ENCODE measurements at regions not wholly inside any gene's neighbourhood (a gene's known extent, or its start where the extent isn't known, plus 50 kb on each side); places are given as distances from the start of the nearest gene placed in this dataset.

DNA sequence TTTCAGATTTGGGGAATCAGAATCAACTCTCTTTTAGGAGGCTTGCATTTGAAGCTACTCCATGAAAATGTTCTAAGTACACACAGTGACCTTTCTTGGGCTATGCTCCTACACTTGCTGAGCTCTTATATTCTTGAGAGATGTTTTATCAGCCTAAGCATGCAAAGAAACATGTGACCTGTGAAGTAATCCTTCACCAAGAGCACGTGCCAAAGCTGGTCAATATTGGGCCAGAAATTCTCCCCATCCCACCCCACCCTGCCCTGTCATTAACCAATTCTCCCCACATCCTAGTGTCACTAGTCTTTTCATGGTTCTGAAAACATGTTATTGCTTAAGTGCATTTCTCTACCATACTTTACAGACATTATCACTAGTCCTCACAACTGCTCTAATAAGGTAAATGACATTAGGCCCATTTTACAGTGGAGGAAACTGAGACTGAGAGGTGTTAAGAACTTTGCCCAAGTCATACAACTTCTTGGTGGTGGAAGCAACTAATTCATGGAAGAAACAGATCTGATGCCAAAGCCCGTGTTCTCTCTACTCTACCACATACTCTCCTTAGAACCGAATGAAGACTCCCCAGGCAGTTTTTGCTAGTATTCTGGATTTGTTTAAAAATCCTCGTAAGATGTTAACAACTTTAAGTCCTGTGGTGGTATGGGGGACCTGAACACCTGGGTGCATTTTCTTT, 200.6 kb downstream of the PTEN start:
- intact Hi-C loops (cut with micrococcal nuclease): no loop called here
- peaks cover 69% of the 10 kb centered on the region for H3K4me1 Mint-ChIP-seq
- H3K4me1 ChIP-seq (ENCODE audit: control insufficient read depth in 2 of 2, insufficient read depth in 2 of 2, low read length in 2 of 2): peaks cover 80 to 83% of the 10 kb centered on the region in 2 donors
- ChIA-PET POLR2A (no interaction called here), CTCF (interaction anchor here (3.0 kb wide), 1 partner anchor 50 kb away, joined by 13 read pairs; no protein-coding TSS in a partner anchor)
- peaks cover 0 to 14% (median 0%) of the 10 kb centered on the region in 3 donors for H3K9me3 ChIP-seq (ENCODE audit: control extremely low read depth in 1 of 3, control insufficient read depth in 2 of 3, insufficient read depth in 1 of 3, low read length in 2 of 3)
- ATAC-seq (ENCODE audit: low read depth) (no peak), DNase-seq (no peak)
- no peaks in the 10 kb centered on the region for H3K79me2 ChIP-seq (ENCODE audit: control insufficient read depth, insufficient read depth, low read length)
- H2AFZ ChIP-seq (ENCODE audit: insufficient read depth, low read depth, low read length, poor library complexity, severe bottlenecking): no peak overlapping the region
- no peaks in the 10 kb centered on the region for H3K36me3 ChIP-seq (replicated peaks in 1 of 2; ENCODE audit: control extremely low read depth in 1 of 2, control insufficient read depth in 1 of 2, extremely low read depth in 1 of 2, insufficient read depth in 2 of 2, low read length in 1 of 2)
- TF ChIP-seq, protein P1, sequence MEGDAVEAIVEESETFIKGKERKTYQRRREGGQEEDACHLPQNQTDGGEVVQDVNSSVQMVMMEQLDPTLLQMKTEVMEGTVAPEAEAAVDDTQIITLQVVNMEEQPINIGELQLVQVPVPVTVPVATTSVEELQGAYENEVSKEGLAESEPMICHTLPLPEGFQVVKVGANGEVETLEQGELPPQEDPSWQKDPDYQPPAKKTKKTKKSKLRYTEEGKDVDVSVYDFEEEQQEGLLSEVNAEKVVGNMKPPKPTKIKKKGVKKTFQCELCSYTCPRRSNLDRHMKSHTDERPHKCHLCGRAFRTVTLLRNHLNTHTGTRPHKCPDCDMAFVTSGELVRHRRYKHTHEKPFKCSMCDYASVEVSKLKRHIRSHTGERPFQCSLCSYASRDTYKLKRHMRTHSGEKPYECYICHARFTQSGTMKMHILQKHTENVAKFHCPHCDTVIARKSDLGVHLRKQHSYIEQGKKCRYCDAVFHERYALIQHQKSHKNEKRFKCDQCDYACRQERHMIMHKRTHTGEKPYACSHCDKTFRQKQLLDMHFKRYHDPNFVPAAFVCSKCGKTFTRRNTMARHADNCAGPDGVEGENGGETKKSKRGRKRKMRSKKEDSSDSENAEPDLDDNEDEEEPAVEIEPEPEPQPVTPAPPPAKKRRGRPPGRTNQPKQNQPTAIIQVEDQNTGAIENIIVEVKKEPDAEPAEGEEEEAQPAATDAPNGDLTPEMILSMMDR (IDR thresholded peaks at IDR 0.05): no peak
- H3K4me3 Mint-ChIP-seq: no peak overlapping the region
- no peaks in the 10 kb centered on the region for H3K27me3 ChIP-seq (replicated peaks in 1 of 4; ENCODE audit: control extremely low read depth in 1 of 4, control insufficient read depth in 3 of 4, insufficient read depth in 4 of 4, low read length in 3 of 4)
- H3K4me3 ChIP-seq (ENCODE audit: control extremely low read depth in 1 of 5, extremely low read depth in 1 of 5, insufficient read depth in 1 of 5, low read depth in 2 of 5, low read length in 4 of 5): no peak overlapping the region
- H3K27me3 Mint-ChIP-seq: no peaks in the 10 kb centered on the region
- H3K9me3 Mint-ChIP-seq (ENCODE audit: insufficient read depth): no peaks in the 10 kb centered on the region
- no peak overlapping the region for H3K4me2 ChIP-seq (replicated peaks; ENCODE audit: low read depth, low read length, poor library complexity, severe bottlenecking)
- H3K9ac ChIP-seq (ENCODE audit: low read length): no peak overlapping the region
- H4K20me1 ChIP-seq (ENCODE audit: control insufficient read depth, insufficient read depth, low read length, poor library complexity, severe bottlenecking): no peaks in the 10 kb centered on the region
- no peak overlapping the region for H3K27ac Mint-ChIP-seq
- no peak overlapping the region for H3K27ac ChIP-seq (ENCODE audit: low read length in 2 of 2)
- WGBS (ENCODE audit: insufficient coverage): 100% methylated on average over 1 of the region's 4 CpGs

DNA sequence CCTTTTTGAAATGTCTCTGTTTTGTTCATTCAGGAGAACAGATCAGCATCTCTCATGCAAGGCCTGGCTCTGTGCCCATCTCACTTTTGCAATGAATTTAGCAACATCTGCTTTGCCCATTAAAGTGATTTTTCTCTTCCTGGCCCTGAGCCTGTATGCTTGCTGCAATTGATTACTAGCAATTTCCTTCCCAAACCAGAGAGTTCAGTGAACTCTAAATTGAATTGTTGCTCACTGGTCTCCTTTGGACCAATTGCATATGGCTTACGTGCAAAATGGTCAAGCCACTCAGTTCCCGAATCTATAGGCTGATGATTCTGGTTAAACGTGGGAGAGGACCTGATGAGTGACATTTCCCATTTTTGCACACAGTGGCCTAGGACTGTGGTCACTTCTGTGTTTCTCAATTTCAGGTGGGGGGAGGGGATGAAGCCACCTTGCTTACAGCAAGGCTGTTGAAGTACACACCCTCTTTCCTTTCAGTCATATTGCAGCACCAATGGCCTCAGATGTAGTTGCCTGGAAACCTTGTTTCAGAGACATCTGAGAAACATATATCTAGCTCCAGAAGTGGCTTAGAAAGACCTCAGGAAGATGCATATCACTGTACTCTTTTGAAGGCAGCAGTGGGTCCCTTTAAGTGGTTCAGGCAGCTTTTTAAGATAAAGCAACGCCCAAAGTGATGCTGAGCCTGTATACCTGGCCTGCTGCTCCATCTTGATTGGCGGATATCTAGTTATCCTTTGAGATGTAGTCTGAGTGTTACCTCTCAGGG, 201.4 kb downstream of the PTEN start:
- POLR2A ChIA-PET: no interaction called here
- Histone ChIP-seq H3K27ac (ENCODE audit: low read length in 2 of 2) (no peak overlapping the region), H2AFZ (ENCODE audit: insufficient read depth, low read depth, low read length, poor library complexity, severe bottlenecking) (no peak overlapping the region), H3K9me3 (ENCODE audit: control extremely low read depth in 1 of 3, control insufficient read depth in 2 of 3, insufficient read depth in 1 of 3, low read length in 2 of 3) (peaks cover 0 to 14% (median 0%) of the 10 kb centered on the region in 3 donors), H3K4me2 (replicated peaks; ENCODE audit: low read depth, low read length, poor library complexity, severe bottlenecking) (peak overlapping the region; percentile 57), H4K20me1 (ENCODE audit: control insufficient read depth, insufficient read depth, low read length, poor library complexity, severe bottlenecking) (no peaks in the 10 kb centered on the region), H3K27me3 (replicated peaks in 1 of 4; ENCODE audit: control extremely low read depth in 1 of 4, control insufficient read depth in 3 of 4, insufficient read depth in 4 of 4, low read length in 3 of 4) (no peaks in the 10 kb centered on the region), H3K9ac (ENCODE audit: low read length) (no peak overlapping the region), H3K36me3 (replicated peaks in 1 of 2; ENCODE audit: control extremely low read depth in 1 of 2, control insufficient read depth in 1 of 2, extremely low read depth in 1 of 2, insufficient read depth in 2 of 2, low read length in 1 of 2) (no peaks in the 10 kb centered on the region), H3K4me3 (ENCODE audit: control extremely low read depth in 1 of 5, extremely low read depth in 1 of 5, insufficient read depth in 1 of 5, low read depth in 2 of 5, low read length in 4 of 5) (no peak overlapping the region), H3K79me2 (ENCODE audit: control insufficient read depth, insufficient read depth, low read length) (no peaks in the 10 kb centered on the region), H3K4me1 (ENCODE audit: control insufficient read depth in 2 of 2, insufficient read depth in 2 of 2, low read length in 2 of 2) (peaks cover 87 to 91% of the 10 kb centered on the region in 2 donors)
- H3K4me3 Mint-ChIP-seq: no peak overlapping the region
- no peak overlapping the region for H3K27ac Mint-ChIP-seq
- WGBS (ENCODE audit: insufficient coverage): 93% methylated on average over 3 of the region's 5 CpGs
- DNase-seq: no peak
- ATAC-seq (ENCODE audit: low read depth): no peak
- H3K4me1 Mint-ChIP-seq: peaks cover 76% of the 10 kb centered on the region
- CTCF ChIA-PET: interaction anchor here (0.9 to 3.2 kb wide), 2 partner anchors 50 to 322 kb away, joined by 3 to 19 read pairs; no protein-coding TSS in a partner anchor
- TF ChIP-seq, protein P1 (IDR thresholded peaks at IDR 0.05): no peak
- TF ChIP-seq EZH2 (IDR thresholded peaks at IDR 0.05; ENCODE audit: borderline replicate concordance, insufficient read depth, low read depth, low read length, poor library complexity, severe bottlenecking): no peak
- no peaks in the 10 kb centered on the region for H3K27me3 Mint-ChIP-seq
- intact Hi-C loops (cut with micrococcal nuclease): no loop called here
- no peaks in the 10 kb centered on the region for H3K9me3 Mint-ChIP-seq (ENCODE audit: insufficient read depth)

All from B cell (primary cell).